HepG2 (cell line): ENCODE measurements at regions not wholly inside any gene's neighbourhood (a gene's known extent, or its start where the extent isn't known, plus 50 kb on each side); places are given as distances from the start of the nearest gene placed in this dataset.

Experiments
- ATAC-seq: fragments of 200-7000 bp; cut with Tn5 transposase; 3 replicates; pipeline ENCODE4 v1.9.1; 2020; ENCODE audit warnings: mild to moderate bottlenecking, moderate library complexity
- BruUV-seq: library from RNA; stranded (reverse); fragments of 400-500 nt; replicated peaks from 2 replicates; lab custom pipeline; 2021; lab: Mats Ljungman, UMichigan
- CTCF ChIA-PET: fragments of 300-600 bp; formaldehyde crosslinking; extraction: SDS; loops from one replicate; lab custom pipeline; 2021; ENCODE audit warnings: low total read pairs, inconsistent platforms, low intra/inter-chr PET ratio; lab: Yijun Ruan, JAX
- POLR2A ChIA-PET: fragments of 350-600 bp; sonication (Branson Sonifier 250); formaldehyde crosslinking; loops from one replicate; lab custom pipeline; 2020; ENCODE audit warnings: antibody characterized with exemption, inconsistent platforms; lab: Yijun Ruan, JAX
- DNase-seq: peaks from one replicate; pipeline ENCODE4 v3.0.0-alpha.2; 2015; ENCODE audit warnings: low spot score
- FAIRE-seq: peaks from 3 replicates; lab custom pipeline; 2011; peaks lifted over from hg19 to GRCh38; lab: Jason Lieb, UNC
- H2AFZ ChIP-seq: one replicate; pipeline ENCODE4 v1.6.1; 2011; ENCODE audit warnings: low read length, inconsistent platforms
- H3K27ac ChIP-seq: fragments of 300-600 bp; 3 replicates; pipeline ENCODE4 v1.8.0; 2011; ENCODE audit warnings: mixed run types, mild to moderate bottlenecking, mixed read lengths, low read length, inconsistent platforms; ENCODE audit not compliant: insufficient read depth; ENCODE audit errors: extremely low read length
- H3K27me3 ChIP-seq, 2 experiments: fragments of 200-600 bp in 1 of 2; 2 replicates in 1 of 2; 3 replicates in 1 of 2; pipeline versions ENCODE4 v1.6.0 to v1.8.0; 2011; ENCODE audit warnings: low read length in 2 of 2, mild to moderate bottlenecking in 2 of 2, moderate library complexity in 2 of 2, inconsistent platforms in 1 of 2; ENCODE audit not compliant: insufficient read depth in 2 of 2, control insufficient read depth in 1 of 2
- H3K36me3 ChIP-seq, 2 experiments: fragments of 200-600 bp in 1 of 2; replicated peaks in 1 of 2; 2 replicates in 1 of 2; 3 replicates in 1 of 2; pipeline versions ENCODE4 v1.5.1 to v1.8.0; 2011; ENCODE audit warnings: low read length in 2 of 2, inconsistent platforms in 1 of 2; ENCODE audit not compliant: insufficient read depth in 2 of 2, control insufficient read depth in 1 of 2
- H3K4me1 ChIP-seq: 2 replicates; pipeline ENCODE4 v1.5.1; 2012; ENCODE audit warnings: low read length, inconsistent platforms; ENCODE audit not compliant: insufficient read depth
- H3K4me2 ChIP-seq: 2 replicates; pipeline ENCODE4 v1.6.0; 2011; ENCODE audit warnings: low read depth, low read length, inconsistent platforms
- H3K4me3 ChIP-seq, 3 experiments: fragments of 200-600 bp in 1 of 3; sonication (generic), shearing (Covaris generic) in 1 of 3; replicated peaks in 1 of 3; 2 replicates each; pipeline ENCODE4 v1.5.1; 2011 to 2016; ENCODE audit warnings: low read length in 3 of 3, inconsistent platforms in 2 of 3, low read depth in 2 of 3, mild to moderate bottlenecking in 2 of 3, control low read depth in 1 of 3, mixed read lengths in 1 of 3; ENCODE audit not compliant: insufficient read depth in 1 of 3
- H3K79me2 ChIP-seq: one replicate; pipeline ENCODE4 v1.6.1; 2011; ENCODE audit warnings: low read length, inconsistent platforms; ENCODE audit not compliant: insufficient read depth
- H3K9ac ChIP-seq: 2 replicates; pipeline ENCODE4 v1.6.0; 2011; ENCODE audit warnings: mild to moderate bottlenecking, low read depth, low read length, inconsistent platforms; ENCODE audit not compliant: insufficient read depth
- H3K9me3 ChIP-seq: 2 replicates; pipeline ENCODE4 v1.5.1; 2012; ENCODE audit warnings: mild to moderate bottlenecking, low read length
- H4K20me1 ChIP-seq: 2 replicates; pipeline ENCODE4 v1.6.0; 2011; ENCODE audit warnings: inconsistent platforms, mild to moderate bottlenecking, low read length, moderate library complexity; ENCODE audit not compliant: insufficient read depth
- KDM6A ChIP-seq: IDR thresholded peaks from 2 replicates; pipeline ENCODE4 v1.6.1; 2016; ENCODE audit warnings: low read depth
- REXO4 ChIP-seq: sonication (generic); formaldehyde crosslinking; IDR thresholded peaks from 2 replicates; pipeline ENCODE4 v1.8.0; 2022; ENCODE audit warnings: missing genetic modification reagents, mild to moderate bottlenecking, borderline replicate concordance
- ZBTB26 ChIP-seq: IDR thresholded peaks from 2 replicates; pipeline ENCODE4 v1.6.1; 2016; ENCODE audit warnings: missing compliant biosample characterization, missing genetic modification reagents, borderline replicate concordance
- ZNF468 ChIP-seq: sonication (generic); formaldehyde crosslinking; IDR thresholded peaks from 2 replicates; pipeline ENCODE4 v1.8.0; 2022; ENCODE audit warnings: mild to moderate bottlenecking, moderate library complexity, missing genetic modification reagents
- in situ Hi-C: cut with HindIII; loops from 2 replicates; pipeline ENCODE4 v1.10.0; 2017; ENCODE audit warnings: low pct_unique_long_range_greater_than_20kb; ENCODE audit not compliant: extremely low pct_ligation_motif_present
- intact Hi-C: fragments of 100-400 bp; cut with micrococcal nuclease; formaldehyde crosslinking; loops from one replicate; pipeline ENCODE4 v1.10.0; 2022; ENCODE audit not compliant: unreplicated experiment
- TF ChIP-seq, protein P1 (sequence below): sonication (generic); formaldehyde crosslinking; IDR thresholded peaks from 2 replicates; pipeline ENCODE4 v1.8.1; 2022; ENCODE audit warnings: mild to moderate bottlenecking, missing genetic modification reagents
- TF ChIP-seq, protein P2 (sequence below): sonication (generic); formaldehyde crosslinking; IDR thresholded peaks from 2 replicates; pipeline ENCODE4 v1.4.0; 2020; ENCODE audit warnings: missing genetic modification reagents, borderline replicate concordance

- TF ChIP-seq, protein P1, sequence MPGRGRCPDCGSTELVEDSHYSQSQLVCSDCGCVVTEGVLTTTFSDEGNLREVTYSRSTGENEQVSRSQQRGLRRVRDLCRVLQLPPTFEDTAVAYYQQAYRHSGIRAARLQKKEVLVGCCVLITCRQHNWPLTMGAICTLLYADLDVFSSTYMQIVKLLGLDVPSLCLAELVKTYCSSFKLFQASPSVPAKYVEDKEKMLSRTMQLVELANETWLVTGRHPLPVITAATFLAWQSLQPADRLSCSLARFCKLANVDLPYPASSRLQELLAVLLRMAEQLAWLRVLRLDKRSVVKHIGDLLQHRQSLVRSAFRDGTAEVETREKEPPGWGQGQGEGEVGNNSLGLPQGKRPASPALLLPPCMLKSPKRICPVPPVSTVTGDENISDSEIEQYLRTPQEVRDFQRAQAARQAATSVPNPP (CRISPR knock-in tag), result no peak
- TF ChIP-seq, all 625 proteins: peak for 0
Measured at GRCh38 chr19:23531231-23531790, 136.0 kb upstream of the ZNF91 start (continued).

DNA sequence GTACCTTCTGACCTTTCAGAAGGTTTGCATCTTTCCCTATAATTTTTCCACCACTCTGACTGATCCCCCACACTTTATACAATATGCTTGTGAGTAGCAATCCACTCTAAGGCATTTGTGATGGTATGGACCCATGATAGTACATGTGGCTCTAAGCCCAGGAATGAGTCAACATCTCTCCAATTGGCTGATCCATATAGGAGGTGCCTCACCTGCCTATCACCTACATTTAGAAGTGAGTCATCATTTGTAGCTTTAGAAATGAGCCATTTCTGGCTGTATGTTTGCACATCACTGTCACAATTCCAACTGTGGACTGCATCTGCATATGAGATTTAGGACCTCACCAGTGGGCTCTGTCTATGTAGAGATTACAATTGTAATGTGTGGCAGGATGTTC lies 133.1 kb upstream of the ZNF91 start:
- in situ Hi-C loops, result no loop called here
- ATAC-seq (no peak), DNase-seq (no peak), FAIRE-seq (no peak)
- H3K4me3 ChIP-seq, result no peak overlapping the region
- H2AFZ ChIP-seq, result no peak overlapping the region
- H3K27me3 ChIP-seq, result no peaks in the 10 kb centered on the region
- ChIA-PET CTCF (no interaction called here), POLR2A (no interaction called here)
- intact Hi-C loops, result no loop called here
- no TSS peak for BruUV-seq
- no peak overlapping the region for H3K4me2 ChIP-seq
- no peak overlapping the region for H3K27ac ChIP-seq
- peaks cover 89% of the 10 kb centered on the region for H3K9me3 ChIP-seq
- H4K20me1 ChIP-seq, result no peaks in the 10 kb centered on the region
- no peaks in the 10 kb centered on the region for H3K4me1 ChIP-seq
- no peak overlapping the region for H3K9ac ChIP-seq
- H3K36me3 ChIP-seq, result no peaks in the 10 kb centered on the region
- no peak for TF ChIP-seq ZBTB26 (CRISPR knock-in tag)
- TF ChIP-seq KDM6A (CRISPR knock-in tag), result no peak
- TF ChIP-seq ZNF468 (CRISPR knock-in tag), result no peak
- TF ChIP-seq REXO4 (CRISPR knock-in tag), result no peak
- TF ChIP-seq, protein P2, sequence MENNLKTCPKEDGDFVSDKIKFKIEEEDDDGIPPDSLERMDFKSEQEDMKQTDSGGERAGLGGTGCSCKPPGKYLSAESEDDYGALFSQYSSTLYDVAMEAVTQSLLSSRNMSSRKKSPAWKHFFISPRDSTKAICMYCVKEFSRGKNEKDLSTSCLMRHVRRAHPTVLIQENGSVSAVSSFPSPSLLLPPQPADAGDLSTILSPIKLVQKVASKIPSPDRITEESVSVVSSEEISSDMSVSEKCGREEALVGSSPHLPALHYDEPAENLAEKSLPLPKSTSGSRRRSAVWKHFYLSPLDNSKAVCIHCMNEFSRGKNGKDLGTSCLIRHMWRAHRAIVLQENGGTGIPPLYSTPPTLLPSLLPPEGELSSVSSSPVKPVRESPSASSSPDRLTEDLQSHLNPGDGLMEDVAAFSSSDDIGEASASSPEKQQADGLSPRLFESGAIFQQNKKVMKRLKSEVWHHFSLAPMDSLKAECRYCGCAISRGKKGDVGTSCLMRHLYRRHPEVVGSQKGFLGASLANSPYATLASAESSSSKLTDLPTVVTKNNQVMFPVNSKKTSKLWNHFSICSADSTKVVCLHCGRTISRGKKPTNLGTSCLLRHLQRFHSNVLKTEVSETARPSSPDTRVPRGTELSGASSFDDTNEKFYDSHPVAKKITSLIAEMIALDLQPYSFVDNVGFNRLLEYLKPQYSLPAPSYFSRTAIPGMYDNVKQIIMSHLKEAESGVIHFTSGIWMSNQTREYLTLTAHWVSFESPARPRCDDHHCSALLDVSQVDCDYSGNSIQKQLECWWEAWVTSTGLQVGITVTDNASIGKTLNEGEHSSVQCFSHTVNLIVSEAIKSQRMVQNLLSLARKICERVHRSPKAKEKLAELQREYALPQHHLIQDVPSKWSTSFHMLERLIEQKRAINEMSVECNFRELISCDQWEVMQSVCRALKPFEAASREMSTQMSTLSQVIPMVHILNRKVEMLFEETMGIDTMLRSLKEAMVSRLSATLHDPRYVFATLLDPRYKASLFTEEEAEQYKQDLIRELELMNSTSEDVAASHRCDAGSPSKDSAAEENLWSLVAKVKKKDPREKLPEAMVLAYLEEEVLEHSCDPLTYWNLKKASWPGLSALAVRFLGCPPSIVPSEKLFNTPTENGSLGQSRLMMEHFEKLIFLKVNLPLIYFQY, result no peak
- H3K79me2 ChIP-seq, result no peaks in the 10 kb centered on the region
